ENCODE measurements at regions not wholly inside any gene's neighbourhood (a gene's known extent, or its start where the extent isn't known, plus 50 kb on each side); places are given as distances from the start of the nearest gene placed in this dataset.
A peak's percentile ranks its signal among the peaks of the same experiment; 100 is the strongest.
"Not testable (repeated sequence)": the region's sequence is repeated elsewhere in the genome, so short reads cannot be mapped to it uniquely, and the experiment has no call there.

DNA sequence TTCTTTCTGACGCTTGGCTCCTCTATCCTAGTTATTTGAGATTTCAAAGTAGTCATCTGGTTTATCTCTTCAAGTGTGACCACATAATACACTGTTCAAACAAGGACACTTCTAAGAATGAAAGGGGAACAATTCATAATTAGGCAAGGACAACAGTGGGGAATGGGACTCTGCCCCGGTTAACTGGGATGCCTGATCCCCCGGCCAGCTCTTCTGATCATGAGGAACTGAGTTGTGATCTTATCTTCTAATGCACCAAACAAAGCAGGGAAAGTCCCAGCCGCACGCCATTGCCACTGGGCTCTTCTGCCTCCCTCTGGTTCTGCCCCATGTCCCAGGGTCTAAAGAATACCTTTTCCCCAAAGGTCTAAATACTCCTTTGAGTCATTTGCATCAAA is 158.2 kb upstream of the IRF2BP2 start:
- Mint-ChIP-seq H3K36me3 (ENCODE audit: low read depth) (peaks cover 7% of the 10 kb centered on the region), H3K4me3 (peak overlapping the region; percentile 72), H3K9me3 (no peaks in the 10 kb centered on the region), H3K27me3 (ENCODE audit: low read depth) (no peaks in the 10 kb centered on the region), H3K27ac (peak overlapping the region; percentile 88), H3K4me1 (ENCODE audit: low read depth) (peaks cover 72% of the 10 kb centered on the region)

DNA sequence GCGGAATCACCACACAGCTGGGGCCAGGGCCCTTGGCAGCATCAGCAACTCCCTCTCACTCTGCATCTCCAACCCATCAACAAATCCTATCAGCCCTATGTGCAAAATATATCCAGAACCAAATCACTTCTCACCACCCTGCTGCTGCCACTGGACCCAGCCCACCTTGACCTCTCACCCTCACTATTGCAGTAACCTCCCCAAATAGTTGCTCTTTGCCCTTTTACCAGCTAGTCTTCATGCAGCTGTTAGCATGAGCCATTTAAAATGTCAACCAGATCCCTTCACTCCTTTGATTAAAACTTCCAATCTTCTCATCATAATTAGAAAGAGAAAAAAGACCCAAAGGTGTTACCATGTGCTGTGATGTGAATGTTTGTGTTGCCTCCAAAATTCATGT is 155.7 kb upstream of the IRF2BP2 start:
- Mint-ChIP-seq H3K9me3 (peaks cover 8% of the 10 kb centered on the region), H3K36me3 (ENCODE audit: low read depth) (peaks cover 2% of the 10 kb centered on the region), H3K4me1 (ENCODE audit: low read depth) (peaks cover 55% of the 10 kb centered on the region), H3K27me3 (ENCODE audit: low read depth) (no peaks in the 10 kb centered on the region), H3K4me3 (no peak overlapping the region), H3K27ac (no peak overlapping the region)

GRCh38 chr1:234765181-234765580 is 155.2 kb upstream of the IRF2BP2 start:
- H3K27me3 Mint-ChIP-seq (ENCODE audit: low read depth) = no peaks in the 10 kb centered on the region
- H3K27ac Mint-ChIP-seq = no peak overlapping the region
- peaks cover 57% of the 10 kb centered on the region for H3K4me1 Mint-ChIP-seq (ENCODE audit: low read depth)

DNA sequence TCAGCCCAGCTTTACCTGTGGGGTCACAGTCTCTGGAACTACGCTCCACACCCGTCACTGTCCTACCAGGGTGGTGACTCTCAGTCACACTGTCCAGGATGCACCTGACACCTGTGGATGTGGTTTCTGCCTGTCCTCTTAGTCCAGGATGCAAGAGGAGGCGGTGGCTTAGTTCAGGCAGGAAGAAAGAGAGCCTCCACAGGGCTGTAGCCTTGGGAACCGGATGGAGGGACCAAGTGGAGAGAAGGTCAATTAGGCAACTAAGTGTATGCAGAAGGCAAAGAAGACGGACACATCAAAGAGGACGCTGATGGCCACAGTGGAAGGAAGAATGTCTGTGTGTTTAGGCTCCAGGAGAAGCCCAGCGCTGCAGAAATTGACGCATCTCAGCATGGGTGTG is 153.9 kb upstream of the IRF2BP2 start:
- peaks cover 57% of the 10 kb centered on the region for H3K4me1 Mint-ChIP-seq (ENCODE audit: low read depth)

More at GRCh38 chr1:234765181-234765580, 155.2 kb upstream of the IRF2BP2 start:
- H3K4me3 Mint-ChIP-seq = no peak overlapping the region
- peaks cover 2% of the 10 kb centered on the region for H3K36me3 Mint-ChIP-seq (ENCODE audit: low read depth)
- peaks cover 8% of the 10 kb centered on the region for H3K9me3 Mint-ChIP-seq

GRCh38 chr1:234763367-234763766 is 153.4 kb upstream of the IRF2BP2 start:
- H3K4me3 Mint-ChIP-seq = no peak overlapping the region
- H3K27ac Mint-ChIP-seq = no peak overlapping the region
- peaks cover 57% of the 10 kb centered on the region for H3K4me1 Mint-ChIP-seq (ENCODE audit: low read depth)
- peaks cover 2% of the 10 kb centered on the region for H3K36me3 Mint-ChIP-seq (ENCODE audit: low read depth)
- H3K9me3 Mint-ChIP-seq = peaks cover 8% of the 10 kb centered on the region
- H3K27me3 Mint-ChIP-seq (ENCODE audit: low read depth) = no peaks in the 10 kb centered on the region

More for the DNA sequence above, 153.9 kb upstream of the IRF2BP2 start:
- peaks cover 2% of the 10 kb centered on the region for H3K36me3 Mint-ChIP-seq (ENCODE audit: low read depth)
- H3K9me3 Mint-ChIP-seq = peaks cover 8% of the 10 kb centered on the region
- no peak overlapping the region for H3K27ac Mint-ChIP-seq
- H3K4me3 Mint-ChIP-seq = no peak overlapping the region
- H3K27me3 Mint-ChIP-seq (ENCODE audit: low read depth) = no peaks in the 10 kb centered on the region

- not testable (repeated sequence) for H3K4me3 Mint-ChIP-seq; H3K27me3 Mint-ChIP-seq (ENCODE audit: low read depth); H3K9me3 Mint-ChIP-seq; H3K36me3 Mint-ChIP-seq (ENCODE audit: low read depth); H3K27ac Mint-ChIP-seq
- H3K4me1 Mint-ChIP-seq (ENCODE audit: low read depth) = peaks cover 45% of the 10 kb centered on the region
Observed at GRCh38 chr1:234762127-234762526, 152.1 kb upstream of the IRF2BP2 start.

DNA sequence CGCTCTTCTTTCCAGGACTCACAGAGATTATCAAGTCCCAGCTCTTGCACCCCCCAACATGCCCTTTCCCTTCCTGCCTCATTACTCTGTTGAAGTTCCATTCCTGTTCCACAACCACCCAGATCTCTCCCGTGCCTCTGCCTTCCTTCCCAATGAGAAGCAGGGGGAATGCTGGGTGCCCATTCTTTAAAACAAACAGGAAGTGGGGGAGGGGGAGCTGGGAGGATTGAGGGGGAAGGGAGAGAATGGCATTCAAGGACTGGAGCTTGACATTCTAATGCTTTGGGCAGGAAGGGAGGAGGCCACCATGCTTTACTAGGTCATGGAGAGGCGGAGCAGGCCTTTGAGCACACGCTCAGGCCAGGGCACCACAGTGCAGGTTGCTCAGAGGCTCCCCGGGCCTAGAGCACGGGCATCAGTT is 150.3 kb upstream of the IRF2BP2 start:
- Mint-ChIP-seq H3K27me3 (ENCODE audit: low read depth) (peaks cover 5% of the 10 kb centered on the region), H3K9me3 (peaks cover 8% of the 10 kb centered on the region), H3K27ac (peak overlapping the region; percentile 3), H3K4me3 (no peak overlapping the region), H3K36me3 (ENCODE audit: low read depth) (no peaks in the 10 kb centered on the region), H3K4me1 (ENCODE audit: low read depth) (peaks cover 42% of the 10 kb centered on the region)

- Mint-ChIP-seq H3K27me3 (ENCODE audit: low read depth) (peaks cover 5% of the 10 kb centered on the region), H3K36me3 (ENCODE audit: low read depth) (no peaks in the 10 kb centered on the region), H3K4me1 (ENCODE audit: low read depth) (peaks cover 42% of the 10 kb centered on the region), H3K9me3 (peaks cover 8% of the 10 kb centered on the region), H3K27ac (no peak overlapping the region), H3K4me3 (no peak overlapping the region)
Observed at GRCh38 chr1:234759888-234760287, 149.9 kb upstream of the IRF2BP2 start.

GRCh38 chr1:234758851-234759250 is 148.9 kb upstream of the IRF2BP2 start:
- peaks cover 5% of the 10 kb centered on the region for H3K27me3 Mint-ChIP-seq (ENCODE audit: low read depth)
- H3K4me1 Mint-ChIP-seq (ENCODE audit: low read depth) = peaks cover 35% of the 10 kb centered on the region
- peak overlapping the region; percentile 73 for H3K27ac Mint-ChIP-seq
- H3K36me3 Mint-ChIP-seq (ENCODE audit: low read depth) = no peaks in the 10 kb centered on the region
- H3K4me3 Mint-ChIP-seq = peak overlapping the region; percentile 56
- peaks cover 8% of the 10 kb centered on the region for H3K9me3 Mint-ChIP-seq

DNA sequence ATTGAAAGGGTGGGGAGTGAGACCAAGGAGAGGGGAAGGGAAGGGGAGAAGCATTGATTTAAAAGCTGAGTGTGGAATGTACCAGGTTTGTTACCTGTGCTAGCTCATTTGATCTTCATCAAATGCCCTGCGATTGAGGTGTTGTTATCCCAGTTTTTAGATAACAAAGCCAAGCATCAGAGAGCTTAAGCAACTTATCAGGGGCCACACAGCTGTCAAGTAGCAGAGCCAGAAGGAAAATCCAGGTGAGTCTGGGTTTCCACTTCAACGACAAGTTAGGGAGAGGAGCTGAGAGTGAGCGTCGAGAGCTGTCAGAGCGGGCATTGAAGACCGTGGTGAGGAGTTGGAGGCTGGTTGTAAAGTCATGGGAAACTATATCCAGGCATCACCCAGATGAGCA is 146.9 kb upstream of the IRF2BP2 start:
- no peaks in the 10 kb centered on the region for H3K36me3 Mint-ChIP-seq (ENCODE audit: low read depth)
- H3K27me3 Mint-ChIP-seq (ENCODE audit: low read depth) = peaks cover 5% of the 10 kb centered on the region
- no peak overlapping the region for H3K27ac Mint-ChIP-seq
- H3K4me1 Mint-ChIP-seq (ENCODE audit: low read depth) = peaks cover 32% of the 10 kb centered on the region
- H3K9me3 Mint-ChIP-seq = no peaks in the 10 kb centered on the region
- no peak overlapping the region for H3K4me3 Mint-ChIP-seq

DNA sequence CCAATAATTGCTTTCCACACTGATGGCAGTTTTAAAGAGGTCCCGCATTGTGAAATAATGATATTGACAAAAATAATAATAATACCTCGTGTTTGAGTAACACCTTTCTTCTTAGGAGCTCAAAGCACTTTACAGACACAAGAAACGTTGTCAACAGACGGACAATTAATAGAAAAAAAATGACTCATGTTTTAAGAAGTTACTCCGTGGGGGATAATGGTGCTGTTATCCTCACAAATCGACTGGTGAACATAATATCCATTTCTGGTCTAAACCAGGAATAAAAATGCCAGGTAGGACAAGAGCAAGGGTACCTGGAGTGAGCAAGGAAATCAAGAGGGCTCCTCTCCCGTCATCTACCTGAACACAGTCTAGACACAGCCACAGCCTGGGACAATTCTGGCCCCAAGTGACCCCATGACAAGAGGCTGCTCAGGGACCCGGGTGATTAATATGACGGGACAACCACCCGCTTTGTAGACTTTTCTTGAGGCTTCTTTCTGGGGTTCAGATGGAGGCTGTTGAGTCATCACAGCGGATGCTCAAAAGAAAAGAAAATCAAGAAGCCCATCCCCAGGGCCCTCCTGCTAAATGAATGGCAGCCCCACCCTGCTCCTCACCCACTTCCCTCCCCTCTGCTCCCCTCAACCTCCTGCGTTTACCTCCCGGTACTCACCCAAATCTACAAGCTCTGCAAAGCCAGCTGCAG is 146.2 kb upstream of the IRF2BP2 start:
- peaks cover 30% of the 10 kb centered on the region for H3K4me1 Mint-ChIP-seq (ENCODE audit: low read depth)
- peaks cover 5% of the 10 kb centered on the region for H3K27me3 Mint-ChIP-seq (ENCODE audit: low read depth)

GRCh38 chr1:234755449-234755863 is 145.5 kb upstream of the IRF2BP2 start:
- Mint-ChIP-seq H3K36me3 (ENCODE audit: low read depth) (no peaks in the 10 kb centered on the region), H3K9me3 (no peaks in the 10 kb centered on the region), H3K27me3 (ENCODE audit: low read depth) (peaks cover 5% of the 10 kb centered on the region), H3K4me3 (no peak overlapping the region), H3K4me1 (ENCODE audit: low read depth) (peaks cover 25% of the 10 kb centered on the region), H3K27ac (no peak overlapping the region)

More for the DNA sequence above, 146.2 kb upstream of the IRF2BP2 start:
- Mint-ChIP-seq H3K9me3 (no peaks in the 10 kb centered on the region), H3K36me3 (ENCODE audit: low read depth) (no peaks in the 10 kb centered on the region), H3K4me3 (no peak overlapping the region), H3K27ac (no peak overlapping the region)

DNA sequence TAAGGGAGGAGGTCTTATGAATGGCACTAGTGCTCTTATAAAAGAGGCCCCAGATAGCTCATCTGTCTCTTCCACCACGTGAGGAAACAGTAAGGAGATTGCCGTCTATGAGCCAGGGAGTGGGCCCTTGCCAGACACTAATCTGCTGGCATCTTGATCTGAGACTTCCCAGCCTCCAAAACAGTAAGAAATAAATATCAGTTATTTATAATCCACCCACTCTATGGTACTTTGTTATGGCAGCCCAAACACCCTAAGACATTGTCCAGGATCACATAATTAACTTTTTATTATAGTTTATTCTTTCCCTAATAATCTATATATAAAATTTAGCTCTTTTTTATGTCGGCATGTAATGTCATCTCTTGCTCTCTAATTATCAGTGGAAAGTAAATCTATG is 144.0 kb upstream of the IRF2BP2 start:
- H3K36me3 Mint-ChIP-seq (ENCODE audit: low read depth) = no peaks in the 10 kb centered on the region
- H3K9me3 Mint-ChIP-seq = no peaks in the 10 kb centered on the region
- no peak overlapping the region for H3K4me3 Mint-ChIP-seq
- no peak overlapping the region for H3K27ac Mint-ChIP-seq
- H3K27me3 Mint-ChIP-seq (ENCODE audit: low read depth) = peaks cover 5% of the 10 kb centered on the region
- peaks cover 17% of the 10 kb centered on the region for H3K4me1 Mint-ChIP-seq (ENCODE audit: low read depth)

GRCh38 chr1:234752927-234753326 is 142.9 kb upstream of the IRF2BP2 start:
- Mint-ChIP-seq H3K4me3 (no peak overlapping the region), H3K4me1 (ENCODE audit: low read depth) (peaks cover 10% of the 10 kb centered on the region), H3K27ac (no peak overlapping the region), H3K27me3 (ENCODE audit: low read depth) (peaks cover 5% of the 10 kb centered on the region), H3K36me3 (ENCODE audit: low read depth) (no peaks in the 10 kb centered on the region), H3K9me3 (no peaks in the 10 kb centered on the region)

GRCh38 chr1:234751678-234752077 is 141.7 kb upstream of the IRF2BP2 start:
- peaks cover under 1% of the 10 kb centered on the region for H3K27me3 Mint-ChIP-seq (ENCODE audit: low read depth)
- no peak overlapping the region for H3K4me3 Mint-ChIP-seq
- H3K27ac Mint-ChIP-seq = no peak overlapping the region
- no peaks in the 10 kb centered on the region for H3K36me3 Mint-ChIP-seq (ENCODE audit: low read depth)
- H3K9me3 Mint-ChIP-seq = no peaks in the 10 kb centered on the region
- peaks cover 8% of the 10 kb centered on the region for H3K4me1 Mint-ChIP-seq (ENCODE audit: low read depth)

All from T-helper 1 cell treated with Interleukin-12 subunit alpha and Interleukin-12 subunit beta and Interleukin-4 antibody, amounts not matched to agents 30 μg/mL and 1 μg/mL, for 36 hours (primary cell).